ENCODE measurements at regions not wholly inside any gene's neighbourhood (a gene's known extent, or its start where the extent isn't known, plus 50 kb on each side); places are given as distances from the start of the nearest gene placed in this dataset.

GRCh38 chr12:67391656-67392055, 122.5 kb downstream of the CAND1 start:
- Histone ChIP-seq H4K20me1 (ENCODE audit: insufficient read depth, low read depth, low read length) (no peaks in the 10 kb centered on the region), H3K4me2 (ENCODE audit: low read depth, low read length, poor library complexity, severe bottlenecking) (no peak overlapping the region), H3K4me1 (ENCODE audit: low read length) (peaks cover 13% of the 10 kb centered on the region), H3K27me3 (ENCODE audit: low read length) (no peaks in the 10 kb centered on the region), H3K9me2 (replicated peaks; ENCODE audit: insufficient read depth, low read length) (no peaks in the 10 kb centered on the region), H3K27ac (ENCODE audit: low read length) (no peak overlapping the region), H3K9me3 (ENCODE audit: low read length) (no peaks in the 10 kb centered on the region), H3K9ac (ENCODE audit: low read length) (no peak overlapping the region), H3K79me2 (ENCODE audit: low read length) (no peaks in the 10 kb centered on the region), H2AFZ (ENCODE audit: low read length) (no peak overlapping the region), H3K36me3 (ENCODE audit: insufficient read depth, low read length) (no peaks in the 10 kb centered on the region), H3K4me3 (ENCODE audit: low read length) (no peak overlapping the region)
- no peak for DNase-seq

GRCh38 chr12:67394550-67394949, 125.4 kb downstream of the CAND1 start:
- H3K79me2 ChIP-seq (ENCODE audit: low read length): no peaks in the 10 kb centered on the region
- no peaks in the 10 kb centered on the region for H3K9me2 ChIP-seq (replicated peaks; ENCODE audit: insufficient read depth, low read length)
- H3K4me2 ChIP-seq (ENCODE audit: low read depth, low read length, poor library complexity, severe bottlenecking): no peak overlapping the region
- H3K9me3 ChIP-seq (ENCODE audit: low read length): no peaks in the 10 kb centered on the region
- H4K20me1 ChIP-seq (ENCODE audit: insufficient read depth, low read depth, low read length): no peaks in the 10 kb centered on the region
- no peaks in the 10 kb centered on the region for H3K36me3 ChIP-seq (ENCODE audit: insufficient read depth, low read length)
- H3K27ac ChIP-seq (ENCODE audit: low read length): no peak overlapping the region
- no peak overlapping the region for H3K9ac ChIP-seq (ENCODE audit: low read length)
- no peaks in the 10 kb centered on the region for H3K27me3 ChIP-seq (ENCODE audit: low read length)
- H3K4me1 ChIP-seq (ENCODE audit: low read length): no peaks in the 10 kb centered on the region
- H3K4me3 ChIP-seq (ENCODE audit: low read length): no peak overlapping the region
- no peak for DNase-seq
- H2AFZ ChIP-seq (ENCODE audit: low read length): no peak overlapping the region

GRCh38 chr12:67400742-67401141, 131.6 kb downstream of the CAND1 start:
- H3K9ac ChIP-seq (ENCODE audit: low read length): no peak overlapping the region
- H3K4me2 ChIP-seq (ENCODE audit: low read depth, low read length, poor library complexity, severe bottlenecking): no peak overlapping the region
- H3K79me2 ChIP-seq (ENCODE audit: low read length): no peaks in the 10 kb centered on the region
- no peaks in the 10 kb centered on the region for H3K9me3 ChIP-seq (ENCODE audit: low read length)
- no peaks in the 10 kb centered on the region for H4K20me1 ChIP-seq (ENCODE audit: insufficient read depth, low read depth, low read length)
- no peaks in the 10 kb centered on the region for H3K9me2 ChIP-seq (replicated peaks; ENCODE audit: insufficient read depth, low read length)
- no peak for DNase-seq
- no peak overlapping the region for H2AFZ ChIP-seq (ENCODE audit: low read length)
- no peaks in the 10 kb centered on the region for H3K4me1 ChIP-seq (ENCODE audit: low read length)
- no peaks in the 10 kb centered on the region for H3K36me3 ChIP-seq (ENCODE audit: insufficient read depth, low read length)
- no peak overlapping the region for H3K27ac ChIP-seq (ENCODE audit: low read length)
- no peaks in the 10 kb centered on the region for H3K27me3 ChIP-seq (ENCODE audit: low read length)
- H3K4me3 ChIP-seq (ENCODE audit: low read length): no peak overlapping the region

- no peaks in the 10 kb centered on the region for H3K4me1 ChIP-seq (ENCODE audit: low read length)
- no peak overlapping the region for H3K4me2 ChIP-seq (ENCODE audit: low read depth, low read length, poor library complexity, severe bottlenecking)
- no peak overlapping the region for H3K4me3 ChIP-seq (ENCODE audit: low read length)
- no peaks in the 10 kb centered on the region for H3K9me3 ChIP-seq (ENCODE audit: low read length)
- no peak overlapping the region for H3K27ac ChIP-seq (ENCODE audit: low read length)
- H3K9ac ChIP-seq (ENCODE audit: low read length): no peak overlapping the region
- no peaks in the 10 kb centered on the region for H3K36me3 ChIP-seq (ENCODE audit: insufficient read depth, low read length)
- no peaks in the 10 kb centered on the region for H3K9me2 ChIP-seq (replicated peaks; ENCODE audit: insufficient read depth, low read length)
- H3K79me2 ChIP-seq (ENCODE audit: low read length): no peaks in the 10 kb centered on the region
- DNase-seq: no peak
- H4K20me1 ChIP-seq (ENCODE audit: insufficient read depth, low read depth, low read length): no peaks in the 10 kb centered on the region
- no peaks in the 10 kb centered on the region for H3K27me3 ChIP-seq (ENCODE audit: low read length)
- H2AFZ ChIP-seq (ENCODE audit: low read length): no peak overlapping the region
Measured at GRCh38 chr12:67410246-67410645, 141.1 kb downstream of the CAND1 start.

- Histone ChIP-seq H3K27ac (ENCODE audit: low read length) (no peak overlapping the region), H3K9ac (ENCODE audit: low read length) (no peak overlapping the region), H3K27me3 (ENCODE audit: low read length) (no peaks in the 10 kb centered on the region), H4K20me1 (ENCODE audit: insufficient read depth, low read depth, low read length) (no peaks in the 10 kb centered on the region), H3K4me3 (ENCODE audit: low read length) (no peak overlapping the region), H3K79me2 (ENCODE audit: low read length) (no peaks in the 10 kb centered on the region), H3K36me3 (ENCODE audit: insufficient read depth, low read length) (no peaks in the 10 kb centered on the region), H3K4me1 (ENCODE audit: low read length) (no peaks in the 10 kb centered on the region), H2AFZ (ENCODE audit: low read length) (no peak overlapping the region), H3K9me2 (replicated peaks; ENCODE audit: insufficient read depth, low read length) (no peaks in the 10 kb centered on the region), H3K9me3 (ENCODE audit: low read length) (no peaks in the 10 kb centered on the region), H3K4me2 (ENCODE audit: low read depth, low read length, poor library complexity, severe bottlenecking) (no peak overlapping the region)
- DNase-seq: no peak
Measured at GRCh38 chr12:67410667-67411067, 141.5 kb downstream of the CAND1 start.

- H3K27ac ChIP-seq (ENCODE audit: low read length): no peak overlapping the region
- H3K27me3 ChIP-seq (ENCODE audit: low read length): no peaks in the 10 kb centered on the region
- no peaks in the 10 kb centered on the region for H3K9me2 ChIP-seq (replicated peaks; ENCODE audit: insufficient read depth, low read length)
- H3K4me3 ChIP-seq (ENCODE audit: low read length): no peak overlapping the region
- DNase-seq: no peak
- no peak overlapping the region for H3K9ac ChIP-seq (ENCODE audit: low read length)
- no peaks in the 10 kb centered on the region for H4K20me1 ChIP-seq (ENCODE audit: insufficient read depth, low read depth, low read length)
- no peak overlapping the region for H2AFZ ChIP-seq (ENCODE audit: low read length)
- H3K79me2 ChIP-seq (ENCODE audit: low read length): no peaks in the 10 kb centered on the region
- no peaks in the 10 kb centered on the region for H3K9me3 ChIP-seq (ENCODE audit: low read length)
- no peak overlapping the region for H3K4me2 ChIP-seq (ENCODE audit: low read depth, low read length, poor library complexity, severe bottlenecking)
- H3K4me1 ChIP-seq (ENCODE audit: low read length): no peaks in the 10 kb centered on the region
- H3K36me3 ChIP-seq (ENCODE audit: insufficient read depth, low read length): no peaks in the 10 kb centered on the region
Measured at GRCh38 chr12:67411562-67411961, 142.4 kb downstream of the CAND1 start.

GRCh38 chr12:67413577-67413976, 144.4 kb downstream of the CAND1 start:
- Histone ChIP-seq H3K36me3 (ENCODE audit: insufficient read depth, low read length) (no peaks in the 10 kb centered on the region), H3K27ac (ENCODE audit: low read length) (no peak overlapping the region), H3K9ac (ENCODE audit: low read length) (no peak overlapping the region), H3K9me2 (replicated peaks; ENCODE audit: insufficient read depth, low read length) (no peaks in the 10 kb centered on the region), H3K79me2 (ENCODE audit: low read length) (no peaks in the 10 kb centered on the region), H3K4me2 (ENCODE audit: low read depth, low read length, poor library complexity, severe bottlenecking) (no peak overlapping the region), H3K4me3 (ENCODE audit: low read length) (no peak overlapping the region), H4K20me1 (ENCODE audit: insufficient read depth, low read depth, low read length) (no peaks in the 10 kb centered on the region), H3K27me3 (ENCODE audit: low read length) (no peaks in the 10 kb centered on the region), H2AFZ (ENCODE audit: low read length) (no peak overlapping the region), H3K4me1 (ENCODE audit: low read length) (no peaks in the 10 kb centered on the region), H3K9me3 (ENCODE audit: low read length) (no peaks in the 10 kb centered on the region)
- DNase-seq: no peak

- H2AFZ ChIP-seq (ENCODE audit: low read length): no peak overlapping the region
- no peaks in the 10 kb centered on the region for H3K36me3 ChIP-seq (ENCODE audit: insufficient read depth, low read length)
- no peaks in the 10 kb centered on the region for H3K79me2 ChIP-seq (ENCODE audit: low read length)
- no peaks in the 10 kb centered on the region for H3K27me3 ChIP-seq (ENCODE audit: low read length)
- H4K20me1 ChIP-seq (ENCODE audit: insufficient read depth, low read depth, low read length): no peaks in the 10 kb centered on the region
- H3K4me1 ChIP-seq (ENCODE audit: low read length): no peaks in the 10 kb centered on the region
- no peak overlapping the region for H3K9ac ChIP-seq (ENCODE audit: low read length)
- no peaks in the 10 kb centered on the region for H3K9me2 ChIP-seq (replicated peaks; ENCODE audit: insufficient read depth, low read length)
- H3K4me3 ChIP-seq (ENCODE audit: low read length): no peak overlapping the region
- DNase-seq: no peak
- no peaks in the 10 kb centered on the region for H3K9me3 ChIP-seq (ENCODE audit: low read length)
- H3K4me2 ChIP-seq (ENCODE audit: low read depth, low read length, poor library complexity, severe bottlenecking): no peak overlapping the region
- H3K27ac ChIP-seq (ENCODE audit: low read length): no peak overlapping the region
Measured at GRCh38 chr12:67414011-67414715, 145.0 kb downstream of the CAND1 start.
